Loucy (cell line): ENCODE measurements at regions not wholly inside any gene's neighbourhood (a gene's known extent, or its start where the extent isn't known, plus 50 kb on each side); places are given as distances from the start of the nearest gene placed in this dataset.

Source experiments
- H2AFZ ChIP-seq: fragments of 200-600 bp; sonication (generic); 2 replicates; pipeline ENCODE4 v1.6.0; 2016; ENCODE audit warnings: antibody characterized with exemption, mild to moderate bottlenecking, low read length, moderate library complexity
- H3F3A ChIP-seq: fragments of 200-600 bp; 2 replicates; pipeline ENCODE4 v1.6.0; 2016; ENCODE audit warnings: antibody characterized with exemption, low read depth, mild to moderate bottlenecking
- H3K27me3 ChIP-seq: fragments of 200-600 bp; sonication (generic); 2 replicates; pipeline ENCODE4 v1.6.1; 2014; ENCODE audit warnings: low read length, mild to moderate bottlenecking; ENCODE audit not compliant: insufficient read depth, poor library complexity, severe bottlenecking
- H3K36me3 ChIP-seq: fragments of 200-600 bp; sonication (generic); 2 replicates; pipeline ENCODE4 v1.6.1; 2016; ENCODE audit warnings: low read length; ENCODE audit not compliant: insufficient read depth
- H3K4me1 ChIP-seq: fragments of 200-600 bp; sonication (generic); 2 replicates; pipeline ENCODE4 v1.5.1; 2014; ENCODE audit warnings: low read length, mild to moderate bottlenecking; ENCODE audit not compliant: insufficient read depth, poor library complexity, severe bottlenecking
- H3K4me2 ChIP-seq: fragments of 200-600 bp; sonication (generic); 2 replicates; pipeline ENCODE4 v1.6.0; 2014; ENCODE audit warnings: antibody characterized with exemption, low read length, low read depth, mild to moderate bottlenecking; ENCODE audit not compliant: poor library complexity, severe bottlenecking
- H3K4me3 ChIP-seq: fragments of 200-600 bp; sonication (generic); 2 replicates; pipeline ENCODE4 v1.5.1; 2014; ENCODE audit warnings: low read length, mild to moderate bottlenecking, mixed read lengths; ENCODE audit not compliant: poor library complexity, severe bottlenecking
- H3K79me2 ChIP-seq: fragments of 200-600 bp; sonication (generic); 2 replicates; pipeline ENCODE4 v1.6.1; 2014; ENCODE audit warnings: low read length; ENCODE audit not compliant: insufficient read depth
- H3K9ac ChIP-seq: fragments of 200-600 bp; sonication (generic); 2 replicates; pipeline ENCODE4 v1.6.0; 2014; ENCODE audit warnings: mild to moderate bottlenecking, low read depth, low read length, moderate library complexity; ENCODE audit not compliant: poor library complexity, severe bottlenecking
- H3K9me2 ChIP-seq: fragments of 200-600 bp; sonication (generic); replicated peaks from 2 replicates; pipeline ENCODE4 v1.6.1; 2016; ENCODE audit warnings: low read depth, low read length, mixed read lengths
- H3K9me3 ChIP-seq: fragments of 200-600 bp; sonication (generic); 2 replicates; pipeline ENCODE4 v1.6.1; 2014; ENCODE audit warnings: mild to moderate bottlenecking, antibody characterized with exemption, low read length, low read depth; ENCODE audit not compliant: insufficient read depth
- H4K20me1 ChIP-seq: fragments of 200-600 bp; sonication (generic); 2 replicates; pipeline ENCODE4 v1.6.0; 2014; ENCODE audit warnings: antibody characterized with exemption, low read length, mild to moderate bottlenecking; ENCODE audit not compliant: insufficient read depth, poor library complexity, severe bottlenecking
- EZH2phosphoT487 ChIP-seq: fragments of 200-600 bp; IDR thresholded peaks from 2 replicates; pipeline ENCODE4 v1.6.1; 2018; ENCODE audit warnings: antibody characterized with exemption, mild to moderate bottlenecking, moderate library complexity, borderline replicate concordance
- TF ChIP-seq, protein P1 (sequence below): fragments of 200-600 bp; sonication (generic); conservative IDR thresholded peaks from 2 replicates; pipeline ENCODE4 v1.5.1; 2014; ENCODE audit warnings: mild to moderate bottlenecking, antibody characterized with exemption, low read length

DNA sequence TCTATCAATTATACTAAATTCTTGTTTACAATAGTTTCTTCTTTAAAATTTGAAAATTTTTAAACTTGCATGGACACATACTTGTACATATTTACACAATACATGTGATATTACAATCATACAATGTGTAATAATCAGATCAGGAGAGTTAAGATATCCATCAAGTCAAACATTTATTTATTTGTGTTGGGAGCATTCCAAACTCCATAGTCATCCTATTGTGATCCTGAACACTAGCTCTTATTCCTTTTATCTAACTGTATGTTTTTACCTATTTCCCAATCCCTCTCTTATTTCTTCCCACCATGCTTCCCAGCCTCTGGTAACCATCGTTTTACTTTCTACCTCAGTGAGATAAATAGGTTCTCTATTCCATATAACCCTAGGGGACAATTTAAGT, 1219.2 kb downstream of the ZPLD1 start:
- Histone ChIP-seq H3K79me2 (no peaks in the 10 kb centered on the region), H3K9me3 (no peaks in the 10 kb centered on the region), H3F3A (no peaks in the 10 kb centered on the region), H3K4me2 (no peak overlapping the region), H4K20me1 (no peaks in the 10 kb centered on the region), H3K27me3 (no peaks in the 10 kb centered on the region), H3K36me3 (no peaks in the 10 kb centered on the region), H3K4me3 (no peak overlapping the region), H2AFZ (no peak overlapping the region), H3K4me1 (no peaks in the 10 kb centered on the region), H3K9me2 (no peaks in the 10 kb centered on the region), H3K9ac (no peak overlapping the region)
- TF ChIP-seq, protein P1, sequence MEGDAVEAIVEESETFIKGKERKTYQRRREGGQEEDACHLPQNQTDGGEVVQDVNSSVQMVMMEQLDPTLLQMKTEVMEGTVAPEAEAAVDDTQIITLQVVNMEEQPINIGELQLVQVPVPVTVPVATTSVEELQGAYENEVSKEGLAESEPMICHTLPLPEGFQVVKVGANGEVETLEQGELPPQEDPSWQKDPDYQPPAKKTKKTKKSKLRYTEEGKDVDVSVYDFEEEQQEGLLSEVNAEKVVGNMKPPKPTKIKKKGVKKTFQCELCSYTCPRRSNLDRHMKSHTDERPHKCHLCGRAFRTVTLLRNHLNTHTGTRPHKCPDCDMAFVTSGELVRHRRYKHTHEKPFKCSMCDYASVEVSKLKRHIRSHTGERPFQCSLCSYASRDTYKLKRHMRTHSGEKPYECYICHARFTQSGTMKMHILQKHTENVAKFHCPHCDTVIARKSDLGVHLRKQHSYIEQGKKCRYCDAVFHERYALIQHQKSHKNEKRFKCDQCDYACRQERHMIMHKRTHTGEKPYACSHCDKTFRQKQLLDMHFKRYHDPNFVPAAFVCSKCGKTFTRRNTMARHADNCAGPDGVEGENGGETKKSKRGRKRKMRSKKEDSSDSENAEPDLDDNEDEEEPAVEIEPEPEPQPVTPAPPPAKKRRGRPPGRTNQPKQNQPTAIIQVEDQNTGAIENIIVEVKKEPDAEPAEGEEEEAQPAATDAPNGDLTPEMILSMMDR, result no peak
- no peak for TF ChIP-seq EZH2phosphoT487

DNA sequence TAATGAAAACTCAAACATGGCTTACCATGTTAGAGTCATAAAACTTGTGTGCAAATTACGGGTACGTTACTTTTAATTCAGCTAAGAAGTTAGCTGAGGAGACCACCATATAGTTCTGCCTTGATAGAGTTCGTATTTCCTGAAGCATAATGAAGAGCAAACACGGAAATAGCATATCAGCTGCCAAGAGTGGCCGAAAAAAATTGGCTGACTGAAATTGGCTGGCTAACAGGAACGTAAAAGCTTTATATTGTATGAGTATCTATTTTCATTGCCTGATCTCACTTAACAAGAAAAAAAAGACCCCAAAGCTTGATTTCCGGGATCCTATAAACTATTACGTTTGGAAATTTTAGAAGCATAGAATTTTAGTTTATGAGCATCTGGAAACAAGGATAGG, 1222.9 kb downstream of the ZPLD1 start:
- Histone ChIP-seq H3K9me3 (no peaks in the 10 kb centered on the region), H3K9ac (no peak overlapping the region), H2AFZ (no peak overlapping the region), H3K27me3 (no peaks in the 10 kb centered on the region), H3K4me1 (no peaks in the 10 kb centered on the region), H3K79me2 (no peaks in the 10 kb centered on the region), H3K36me3 (no peaks in the 10 kb centered on the region), H4K20me1 (no peaks in the 10 kb centered on the region), H3K4me2 (no peak overlapping the region), H3K9me2 (no peaks in the 10 kb centered on the region), H3K4me3 (no peak overlapping the region), H3F3A (no peaks in the 10 kb centered on the region)
- no peak for TF ChIP-seq EZH2phosphoT487
- TF ChIP-seq, protein P1, result no peak

DNA sequence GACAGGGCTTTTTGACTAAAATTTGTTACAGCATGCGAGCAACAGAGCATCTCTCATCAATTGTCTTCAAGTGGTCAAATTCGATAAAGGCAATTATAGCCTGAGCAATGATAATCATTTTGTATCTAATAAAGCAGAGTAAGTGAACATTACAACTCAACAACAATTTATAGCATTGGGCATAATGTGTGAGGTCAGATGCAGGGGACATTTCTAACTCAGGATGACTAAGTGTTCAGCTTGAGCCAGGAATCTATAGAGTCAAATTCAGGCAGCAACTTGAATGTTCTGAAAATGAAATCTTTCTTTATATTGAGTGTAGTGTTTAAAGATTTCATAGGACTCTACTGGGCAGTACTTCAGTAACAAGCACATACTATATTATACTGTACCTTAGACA, 1226.0 kb downstream of the ZPLD1 start:
- no peak overlapping the region for H3K4me3 ChIP-seq
- no peak for TF ChIP-seq EZH2phosphoT487
- TF ChIP-seq, protein P1, result no peak

More for the DNA sequence above, 1226.0 kb downstream of the ZPLD1 start:
- Histone ChIP-seq H3K4me2 (no peak overlapping the region), H4K20me1 (no peaks in the 10 kb centered on the region), H2AFZ (no peak overlapping the region), H3K9me3 (no peaks in the 10 kb centered on the region), H3K9ac (no peak overlapping the region), H3K9me2 (no peaks in the 10 kb centered on the region), H3K4me1 (no peaks in the 10 kb centered on the region), H3F3A (no peaks in the 10 kb centered on the region), H3K36me3 (no peaks in the 10 kb centered on the region), H3K79me2 (no peaks in the 10 kb centered on the region), H3K27me3 (no peaks in the 10 kb centered on the region)
